T-cell (primary cell): ENCODE measurements at regions not wholly inside any gene's neighbourhood (a gene's known extent, or its start where the extent isn't known, plus 50 kb on each side); places are given as distances from the start of the nearest gene placed in this dataset.
"Not testable (repeated sequence)": the region's sequence is repeated elsewhere in the genome, so short reads cannot be mapped to it uniquely, and the experiment has no call there.

Source experiments
- ATAC-seq, 4 experiments: fragments of 200-7000 bp in 3 of 4; fragments of 150-1000 bp in 1 of 4; cut with Tn5 transposase; replicated peaks in 1 of 4; 1 replicate in 3 of 4; 2 replicates in 1 of 4; pipeline ENCODE4 v1.10.0; 2021; ENCODE audit warnings: moderate library complexity in 3 of 4, mild to moderate bottlenecking in 2 of 4, moderate number of reproducible peaks in 1 of 4
- CTCF ChIA-PET, 2 donors: fragments of 300-600 bp; sonication (Branson Sonifier 250); formaldehyde crosslinking; loops; one replicate each; lab custom pipeline; 2022; ENCODE audit warnings: antibody characterized with exemption in 2 of 2; lab: Charles Lee
- POLR2A ChIA-PET, 2 donors: fragments of 300-600 bp; sonication (Branson Sonifier 250); formaldehyde crosslinking; loops; one replicate each; lab custom pipeline; 2022; ENCODE audit warnings: antibody characterized with exemption in 2 of 2; lab: Charles Lee
- DNase-seq, 35 experiments: peaks; one replicate each; pipeline versions ENCODE4 v3.0.0 to v3.0.0-alpha.2; 2013 to 2023
- H3K27ac ChIP-seq: one replicate; pipeline ENCODE4 v1.5.1; 2013; ENCODE audit warnings: low read length
- H3K27me3 ChIP-seq, 2 experiments: replicated peaks in 1 of 2; 1 replicate in 1 of 2; 2 replicates in 1 of 2; pipeline versions ENCODE4 v1.6.1 to v1.7.0; 2013; ENCODE audit warnings: low read length in 1 of 2, mixed read lengths in 1 of 2; ENCODE audit not compliant: control insufficient read depth in 2 of 2, insufficient read depth in 2 of 2; ENCODE audit errors: extremely low read depth in 1 of 2
- H3K36me3 ChIP-seq, 2 donors: 1 replicate in 1 of 2; 2 replicates in 1 of 2; pipeline versions ENCODE4 v1.6.1 to v1.7.0; 2013; ENCODE audit warnings: low read length in 1 of 2; ENCODE audit not compliant: control insufficient read depth in 2 of 2, insufficient read depth in 1 of 2; ENCODE audit errors: extremely low read depth in 1 of 2
- H3K4me1 ChIP-seq, 2 experiments: 1 replicate in 1 of 2; 2 replicates in 1 of 2; pipeline versions ENCODE4 v1.6.1 to v1.7.0; 2013; ENCODE audit warnings: low read length in 2 of 2, mixed read lengths in 1 of 2; ENCODE audit not compliant: insufficient read depth in 2 of 2, control insufficient read depth in 1 of 2; ENCODE audit errors: extremely low read depth in 1 of 2
- H3K4me3 ChIP-seq, 2 donors: 1 replicate in 1 of 2; 2 replicates in 1 of 2; pipeline versions ENCODE4 v1.5.1 to v1.7.0; 2013; ENCODE audit warnings: mild to moderate bottlenecking in 2 of 2, low read length in 1 of 2, moderate library complexity in 1 of 2; ENCODE audit not compliant: control insufficient read depth in 1 of 2; ENCODE audit errors: extremely low read depth in 1 of 2
- H3K9me3 ChIP-seq: 2 replicates; pipeline ENCODE4 v1.7.0; 2013
- H3K27ac Mint-ChIP-seq, 2 donors: one replicate each; pipeline ENCODE4 v1.8.0; 2020 to 2021; ENCODE audit warnings: mild to moderate bottlenecking in 2 of 2, mixed read lengths in 2 of 2
- H3K27me3 Mint-ChIP-seq, 2 donors: one replicate each; pipeline ENCODE4 v1.8.0; 2021 to 2022; ENCODE audit warnings: mixed read lengths in 2 of 2
- H3K36me3 Mint-ChIP-seq: one replicate; pipeline ENCODE4 v1.8.0; 2021; ENCODE audit warnings: mixed read lengths
- H3K4me1 Mint-ChIP-seq, 3 donors: one replicate each; pipeline ENCODE4 v1.8.0; 2020 to 2022; ENCODE audit warnings: mixed read lengths in 3 of 3, mild to moderate bottlenecking in 1 of 3
- H3K4me3 Mint-ChIP-seq, 3 donors: one replicate each; pipeline ENCODE4 v1.8.0; 2020 to 2022; ENCODE audit warnings: mild to moderate bottlenecking in 3 of 3, mixed read lengths in 3 of 3, moderate library complexity in 3 of 3
- H3K9me3 Mint-ChIP-seq, 3 donors: one replicate each; pipeline ENCODE4 v1.8.0; 2020 to 2022; ENCODE audit warnings: mixed read lengths in 3 of 3
- WGBS: methylation state at CpG from one replicate; pipeline ENCODE4 v1.1.5; 2013; ENCODE audit warnings: missing lambda C conversion rate; ENCODE audit not compliant: insufficient coverage; 5-methylcytosine and 5-hydroxymethylcytosine counted together

- ChIA-PET POLR2A (interaction anchor here in 1 of 2 donors (0.6 kb wide), 1 partner anchor 191 kb away, joined by 5 read pairs; no protein-coding TSS in a partner anchor), CTCF (no interaction called here)
- Histone ChIP-seq H3K4me3 (no peak overlapping the region), H3K27ac (no peak overlapping the region), H3K4me1 (no peaks in the 10 kb centered on the region), H3K9me3 (no peaks in the 10 kb centered on the region), H3K27me3 (no peaks in the 10 kb centered on the region), H3K36me3 (no peaks in the 10 kb centered on the region)
- peaks cover 0 to 8% (median 0%) of the 10 kb centered on the region in 3 donors for H3K4me1 Mint-ChIP-seq
- H3K4me3 Mint-ChIP-seq = no peak overlapping the region
- H3K27ac Mint-ChIP-seq = no peak overlapping the region
- no peaks in the 10 kb centered on the region for H3K36me3 Mint-ChIP-seq
- DNase-seq = no peak
- H3K27me3 Mint-ChIP-seq = no peaks in the 10 kb centered on the region
- no peak for ATAC-seq
- WGBS = 100% methylated on average over 1 of the region's 4 CpGs
- H3K9me3 Mint-ChIP-seq = peaks cover 2 to 6% (median 3%) of the 10 kb centered on the region in 3 donors
Observed at GRCh38 chr12:89154743-89155499, 197.4 kb downstream of the DUSP6 start.

- no peak for DNase-seq
Observed at GRCh38 chr12:89153341-89153740, 199.0 kb downstream of the DUSP6 start.

GRCh38 chr12:89151536-89151935, 200.8 kb downstream of the DUSP6 start:
- H3K4me1 ChIP-seq = no peaks in the 10 kb centered on the region
- no peak for DNase-seq
- H3K4me1 Mint-ChIP-seq = peaks cover 0 to 2% (median 0%) of the 10 kb centered on the region in 3 donors
- no peak for ATAC-seq
- no peaks in the 10 kb centered on the region for H3K9me3 ChIP-seq
- peaks cover 2 to 9% (median 3%) of the 10 kb centered on the region in 3 donors for H3K9me3 Mint-ChIP-seq
- no peak overlapping the region for H3K4me3 Mint-ChIP-seq
- H3K36me3 Mint-ChIP-seq = no peaks in the 10 kb centered on the region
- H3K4me3 ChIP-seq = no peak overlapping the region
- H3K27ac ChIP-seq = no peak overlapping the region
- ChIA-PET POLR2A (no interaction called here), CTCF (interaction anchor here in 1 of 2 donors (0.8 kb wide), 1 partner anchor 16 kb away, joined by 4 read pairs; no protein-coding TSS in a partner anchor)
- H3K27ac Mint-ChIP-seq = no peak overlapping the region
- no peaks in the 10 kb centered on the region for H3K27me3 Mint-ChIP-seq
- WGBS = no CpG with 5 or more reads among the region's 1 CpG
- no peaks in the 10 kb centered on the region for H3K36me3 ChIP-seq
- H3K27me3 ChIP-seq = no peaks in the 10 kb centered on the region

More at GRCh38 chr12:89153341-89153740, 199.0 kb downstream of the DUSP6 start:
- no peaks in the 10 kb centered on the region for H3K36me3 Mint-ChIP-seq
- Histone ChIP-seq H3K4me3 (no peak overlapping the region), H3K36me3 (no peaks in the 10 kb centered on the region), H3K27ac (no peak overlapping the region), H3K4me1 (no peaks in the 10 kb centered on the region), H3K9me3 (no peaks in the 10 kb centered on the region), H3K27me3 (no peaks in the 10 kb centered on the region)
- H3K9me3 Mint-ChIP-seq = peaks cover 2 to 9% (median 3%) of the 10 kb centered on the region in 3 donors
- CTCF ChIA-PET = no interaction called here
- no peak overlapping the region for H3K27ac Mint-ChIP-seq
- peaks cover 0 to 8% (median 0%) of the 10 kb centered on the region in 3 donors for H3K4me1 Mint-ChIP-seq
- POLR2A ChIA-PET = no interaction called here
- H3K27me3 Mint-ChIP-seq = no peaks in the 10 kb centered on the region
- ATAC-seq = no peak
- no peak overlapping the region for H3K4me3 Mint-ChIP-seq

- DNase-seq, H3K4me3 Mint-ChIP-seq, H3K27ac Mint-ChIP-seq, POLR2A ChIA-PET, H3K27me3 Mint-ChIP-seq, H3K27me3 ChIP-seq, H3K27ac ChIP-seq, H3K36me3 ChIP-seq, H3K4me1 Mint-ChIP-seq, CTCF ChIA-PET, H3K9me3 ChIP-seq, H3K4me1 ChIP-seq, H3K4me3 ChIP-seq, H3K9me3 Mint-ChIP-seq, ATAC-seq, H3K36me3 Mint-ChIP-seq: not testable (repeated sequence)
- WGBS = no CpG with 5 or more reads among the region's 3 CpGs
Observed at GRCh38 chr12:89150789-89151188, 201.5 kb downstream of the DUSP6 start.

- H3K4me3 Mint-ChIP-seq = no peak overlapping the region
Observed at GRCh38 chr12:89140602-89141238, 211.6 kb downstream of the DUSP6 start.

GRCh38 chr12:89140141-89140540, 212.2 kb downstream of the DUSP6 start:
- peaks cover 0 to 3% (median 0%) of the 10 kb centered on the region in 3 donors for H3K4me1 Mint-ChIP-seq
- no peak overlapping the region for H3K27ac Mint-ChIP-seq
- Histone ChIP-seq H3K27me3 (no peaks in the 10 kb centered on the region), H3K27ac (no peak overlapping the region), H3K9me3 (no peaks in the 10 kb centered on the region), H3K36me3 (no peaks in the 10 kb centered on the region), H3K4me1 (no peaks in the 10 kb centered on the region), H3K4me3 (no peak overlapping the region)
- no peak overlapping the region for H3K4me3 Mint-ChIP-seq
- H3K9me3 Mint-ChIP-seq = no peaks in the 10 kb centered on the region
- H3K27me3 Mint-ChIP-seq = no peaks in the 10 kb centered on the region
- H3K36me3 Mint-ChIP-seq = no peaks in the 10 kb centered on the region
- ChIA-PET POLR2A (no interaction called here), CTCF (no interaction called here)
- DNase-seq (no peak), ATAC-seq (no peak)
- WGBS = no CpG with 5 or more reads among the region's 1 CpG

More at GRCh38 chr12:89140602-89141238, 211.6 kb downstream of the DUSP6 start:
- Mint-ChIP-seq H3K36me3 (no peaks in the 10 kb centered on the region), H3K9me3 (no peaks in the 10 kb centered on the region), H3K27ac (no peak overlapping the region), H3K4me1 (peaks cover 0 to 5% (median 0%) of the 10 kb centered on the region in 3 donors), H3K27me3 (no peaks in the 10 kb centered on the region)
- Histone ChIP-seq H3K4me1 (no peaks in the 10 kb centered on the region), H3K36me3 (no peaks in the 10 kb centered on the region), H3K27ac (no peak overlapping the region), H3K4me3 (no peak overlapping the region), H3K27me3 (no peaks in the 10 kb centered on the region), H3K9me3 (no peaks in the 10 kb centered on the region)
- POLR2A ChIA-PET = no interaction called here
- DNase-seq = no peak
- WGBS = 94% methylated on average over 3 of the region's 6 CpGs
- ATAC-seq = no peak
- CTCF ChIA-PET = no interaction called here
